PC-3 (cell line): ENCODE measurements at regions not wholly inside any gene's neighbourhood (a gene's known extent, or its start where the extent isn't known, plus 50 kb on each side); places are given as distances from the start of the nearest gene placed in this dataset.

Experiments
- ATAC-seq: fragments of 200-7000 bp; cut with Tn5 transposase; 2 replicates; pipeline ENCODE4 v1.9.1; 2020; ENCODE audit warnings: mild to moderate bottlenecking, moderate library complexity
- BruUV-seq: library from RNA; stranded (reverse); fragments of 400-500 nt; replicated peaks from 2 replicates; lab custom pipeline; 2021; lab: Mats Ljungman, UMichigan
- CTCF ChIA-PET: fragments of 300-600 bp; sonication (Branson Sonifier 250); formaldehyde crosslinking; loops from one replicate; lab custom pipeline; 2022; ENCODE audit warnings: antibody characterized with exemption; lab: Charles Lee
- POLR2A ChIA-PET: fragments of 300-600 bp; sonication (Branson Sonifier 250); formaldehyde crosslinking; loops from one replicate; lab custom pipeline; 2022; ENCODE audit warnings: antibody characterized with exemption; ENCODE audit not compliant: unreplicated experiment; lab: Charles Lee
- DNase-seq: peaks from one replicate; pipeline ENCODE4 v3.0.0-alpha.2; 2015
- H2AFZ ChIP-seq: fragments of 300-600 bp; sonication (generic); 2 replicates; pipeline ENCODE4 v1.6.0; 2016; ENCODE audit warnings: antibody characterized with exemption, low read length
- H3F3A ChIP-seq: fragments of 300-600 bp; sonication (generic); one replicate; pipeline ENCODE4 v1.6.0; 2017; ENCODE audit warnings: antibody characterized with exemption, low read length, control low read depth, mild to moderate bottlenecking; ENCODE audit not compliant: unreplicated experiment
- H3K27ac ChIP-seq: fragments of 300-600 bp; sonication (generic); 2 replicates; pipeline ENCODE4 v1.5.1; 2016; ENCODE audit warnings: mild to moderate bottlenecking, low read length
- H3K27me3 ChIP-seq: fragments of 300-600 bp; sonication (generic); 2 replicates; pipeline ENCODE4 v1.6.1; 2016; ENCODE audit warnings: low read length, mixed read lengths
- H3K36me3 ChIP-seq: fragments of 300-600 bp; sonication (generic); 2 replicates; pipeline ENCODE4 v1.6.1; 2016; ENCODE audit warnings: low read depth, mixed run types, low read length, mixed read lengths
- H3K4me1 ChIP-seq: fragments of 300-600 bp; sonication (generic); 2 replicates; pipeline ENCODE4 v1.5.1; 2016; ENCODE audit warnings: low read length; ENCODE audit not compliant: insufficient read depth
- H3K4me2 ChIP-seq: fragments of 300-600 bp; sonication (generic); 2 replicates; pipeline ENCODE4 v1.6.0; 2016; ENCODE audit warnings: low read length
- H3K4me3 ChIP-seq: fragments of 300-600 bp; sonication (generic); 2 replicates; pipeline ENCODE4 v1.5.1; 2016; ENCODE audit warnings: mild to moderate bottlenecking, low read length, mixed read lengths
- H3K79me2 ChIP-seq: fragments of 300-600 bp; sonication (generic); 2 replicates; pipeline ENCODE4 v1.6.1; 2017; ENCODE audit warnings: low read length, mixed read lengths
- H3K9ac ChIP-seq: fragments of 300-600 bp; sonication (generic); 2 replicates; pipeline ENCODE4 v1.6.0; 2016; ENCODE audit warnings: mild to moderate bottlenecking, low read length
- H3K9me2 ChIP-seq: fragments of 300-600 bp; sonication (generic); replicated peaks from 2 replicates; pipeline ENCODE4 v1.6.1; 2016; ENCODE audit warnings: mixed run types, low read length, mixed read lengths
- H3K9me3 ChIP-seq: fragments of 300-600 bp; sonication (generic); 2 replicates; pipeline ENCODE4 v1.6.1; 2016; ENCODE audit warnings: low read length, mixed read lengths
- H4K20me1 ChIP-seq: fragments of 300-600 bp; sonication (generic); 2 replicates; pipeline ENCODE4 v1.6.1; 2016; ENCODE audit warnings: low read length, mixed read lengths
- EZH2 ChIP-seq: fragments of 300-600 bp; sonication (generic); IDR thresholded peaks from one replicate; pipeline ENCODE4 v1.6.1; 2017; ENCODE audit warnings: antibody characterized with exemption, mild to moderate bottlenecking, low read length; ENCODE audit not compliant: unreplicated experiment
- EZH2phosphoT487 ChIP-seq: fragments of 300-600 bp; sonication (generic); IDR thresholded peaks from 2 replicates; pipeline ENCODE4 v1.6.1; 2018; ENCODE audit warnings: mild to moderate bottlenecking, antibody characterized with exemption, low read length, borderline replicate concordance
- intact Hi-C: fragments of 100-400 bp; cut with micrococcal nuclease; formaldehyde crosslinking; loops from 2 replicates; pipeline ENCODE4 v1.9.0; 2023
- TF ChIP-seq, protein P1 (sequence below): fragments of 300-600 bp; sonication (generic); conservative IDR thresholded peaks from 2 replicates; pipeline ENCODE4 v1.5.1; 2017; ENCODE audit warnings: antibody characterized with exemption, low read depth, mild to moderate bottlenecking, low read length

DNA sequence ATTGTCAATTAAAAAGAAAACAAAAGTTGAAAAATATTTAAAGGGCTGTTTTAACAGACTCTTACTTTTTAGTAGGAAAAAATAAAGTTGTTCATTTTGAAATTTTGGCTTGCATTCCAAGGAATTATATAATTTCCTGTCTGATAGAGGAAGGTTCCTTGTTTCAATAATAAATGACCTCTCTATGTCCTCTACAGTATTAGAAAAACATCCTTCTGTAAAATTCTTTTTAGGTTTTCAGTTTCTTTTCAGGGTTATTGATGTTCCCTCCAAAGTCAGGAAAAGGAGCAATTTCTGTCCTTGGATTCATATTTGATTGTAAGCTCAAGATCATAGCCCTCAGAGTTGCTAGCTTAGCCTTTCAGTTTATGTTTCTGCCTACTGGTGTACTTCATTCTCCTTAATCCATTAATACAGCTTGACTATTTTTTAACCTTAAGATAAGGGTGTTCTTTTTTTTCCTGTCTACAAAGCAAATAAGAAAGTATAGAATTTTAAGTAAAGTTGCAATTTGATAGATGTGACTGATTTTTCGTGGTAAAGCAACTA is 125.2 kb upstream of the COL3A1 start:
- Histone ChIP-seq H3F3A (no peaks in the 10 kb centered on the region), H3K4me1 (no peaks in the 10 kb centered on the region), H3K9me2 (no peaks in the 10 kb centered on the region), H3K79me2 (no peaks in the 10 kb centered on the region), H3K4me2 (no peak overlapping the region), H3K9ac (no peak overlapping the region), H2AFZ (no peak overlapping the region), H3K4me3 (no peak overlapping the region), H3K27me3 (no peaks in the 10 kb centered on the region), H4K20me1 (no peaks in the 10 kb centered on the region), H3K9me3 (no peaks in the 10 kb centered on the region), H3K27ac (no peak overlapping the region), H3K36me3 (no peaks in the 10 kb centered on the region)
- no peak for DNase-seq
- intact Hi-C loops, result no loop called here
- ATAC-seq, result no peak
- TF ChIP-seq, protein P1, sequence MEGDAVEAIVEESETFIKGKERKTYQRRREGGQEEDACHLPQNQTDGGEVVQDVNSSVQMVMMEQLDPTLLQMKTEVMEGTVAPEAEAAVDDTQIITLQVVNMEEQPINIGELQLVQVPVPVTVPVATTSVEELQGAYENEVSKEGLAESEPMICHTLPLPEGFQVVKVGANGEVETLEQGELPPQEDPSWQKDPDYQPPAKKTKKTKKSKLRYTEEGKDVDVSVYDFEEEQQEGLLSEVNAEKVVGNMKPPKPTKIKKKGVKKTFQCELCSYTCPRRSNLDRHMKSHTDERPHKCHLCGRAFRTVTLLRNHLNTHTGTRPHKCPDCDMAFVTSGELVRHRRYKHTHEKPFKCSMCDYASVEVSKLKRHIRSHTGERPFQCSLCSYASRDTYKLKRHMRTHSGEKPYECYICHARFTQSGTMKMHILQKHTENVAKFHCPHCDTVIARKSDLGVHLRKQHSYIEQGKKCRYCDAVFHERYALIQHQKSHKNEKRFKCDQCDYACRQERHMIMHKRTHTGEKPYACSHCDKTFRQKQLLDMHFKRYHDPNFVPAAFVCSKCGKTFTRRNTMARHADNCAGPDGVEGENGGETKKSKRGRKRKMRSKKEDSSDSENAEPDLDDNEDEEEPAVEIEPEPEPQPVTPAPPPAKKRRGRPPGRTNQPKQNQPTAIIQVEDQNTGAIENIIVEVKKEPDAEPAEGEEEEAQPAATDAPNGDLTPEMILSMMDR, result no peak
- TF ChIP-seq EZH2phosphoT487, result no peak
- no peak for TF ChIP-seq EZH2
- no TSS peak for BruUV-seq
- POLR2A ChIA-PET, result no interaction called here
- CTCF ChIA-PET, result no interaction called here

DNA sequence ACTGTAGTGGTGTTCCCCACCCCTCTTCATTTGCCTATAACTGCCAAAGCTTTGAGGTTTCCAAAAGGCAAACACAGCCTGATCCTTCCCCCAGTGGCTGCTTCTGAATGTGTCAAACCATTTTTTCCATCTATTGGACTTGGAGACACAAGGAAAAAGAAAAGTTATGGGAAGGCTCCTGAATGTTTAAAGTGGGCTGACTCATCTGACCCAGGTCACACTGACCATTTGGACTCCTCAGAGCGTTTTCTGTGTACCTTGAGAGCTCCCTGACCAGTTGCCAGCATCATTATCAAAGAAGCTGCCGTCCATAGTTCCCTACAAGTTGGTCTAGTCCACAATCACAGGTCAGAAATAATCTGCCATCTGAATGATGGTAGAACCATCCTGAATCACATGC is 123.4 kb upstream of the COL3A1 start:
- H3K27ac ChIP-seq, result no peak overlapping the region
- no peaks in the 10 kb centered on the region for H3F3A ChIP-seq
- ChIA-PET POLR2A (no interaction called here), CTCF (no interaction called here)
- no peak overlapping the region for H2AFZ ChIP-seq
- DNase-seq (no peak), ATAC-seq (peak; percentile 18; the same call in 1 of the 2 replicates)
- no peaks in the 10 kb centered on the region for H4K20me1 ChIP-seq
- no peak overlapping the region for H3K4me2 ChIP-seq
- no peaks in the 10 kb centered on the region for H3K4me1 ChIP-seq
- no peak overlapping the region for H3K9ac ChIP-seq
- intact Hi-C loops, result no loop called here
- no peak overlapping the region for H3K4me3 ChIP-seq
- H3K9me2 ChIP-seq, result no peaks in the 10 kb centered on the region
- H3K36me3 ChIP-seq, result no peaks in the 10 kb centered on the region
- no TSS peak for BruUV-seq
- no peaks in the 10 kb centered on the region for H3K9me3 ChIP-seq
- H3K79me2 ChIP-seq, result no peaks in the 10 kb centered on the region
- TF ChIP-seq, protein P1, result no peak
- no peaks in the 10 kb centered on the region for H3K27me3 ChIP-seq

DNA sequence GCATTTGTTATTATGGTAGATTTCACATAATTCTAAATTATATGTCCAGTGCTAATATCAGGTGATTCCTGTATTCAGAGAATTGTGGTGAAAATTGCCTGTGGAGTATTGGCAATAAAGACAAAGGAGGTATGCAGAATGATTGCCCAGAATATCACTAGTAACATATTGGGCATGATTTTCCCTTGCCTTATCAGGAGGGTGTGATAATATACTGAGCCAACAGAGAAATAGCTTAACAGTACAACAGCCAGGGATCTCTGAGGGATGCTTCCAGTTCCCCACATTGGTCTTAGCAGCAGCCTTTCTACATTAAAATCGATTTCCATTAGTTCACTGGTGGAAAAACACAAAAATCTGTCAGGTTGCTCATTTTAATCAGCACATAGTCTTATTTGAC is 122.9 kb upstream of the COL3A1 start:
- Histone ChIP-seq H3K4me3 (no peak overlapping the region), H3K79me2 (no peaks in the 10 kb centered on the region), H3K27ac (no peak overlapping the region), H3K9me3 (no peaks in the 10 kb centered on the region), H3K9me2 (no peaks in the 10 kb centered on the region), H3K36me3 (no peaks in the 10 kb centered on the region), H3F3A (no peaks in the 10 kb centered on the region), H2AFZ (no peak overlapping the region), H3K27me3 (no peaks in the 10 kb centered on the region), H3K4me2 (no peak overlapping the region), H3K9ac (no peak overlapping the region), H4K20me1 (no peaks in the 10 kb centered on the region), H3K4me1 (no peaks in the 10 kb centered on the region)
- POLR2A ChIA-PET, result no interaction called here
- no peak for DNase-seq
- no peak for ATAC-seq
- intact Hi-C loops, result no loop called here
- TF ChIP-seq EZH2 (no peak), EZH2phosphoT487 (no peak)
- TF ChIP-seq, protein P1, result no peak
- CTCF ChIA-PET, result no interaction called here
- no TSS peak for BruUV-seq
